Endodermal cell (in vitro differentiated cells): ENCODE measurements at regions not wholly inside any gene's neighbourhood (a gene's known extent, or its start where the extent isn't known, plus 50 kb on each side); places are given as distances from the start of the nearest gene placed in this dataset.

Source experiments
- DNase-seq: peaks from one replicate; pipeline ENCODE4 v3.0.0-alpha.2; 2017
- H3K27ac ChIP-seq: 2 replicates; pipeline ENCODE4 v1.5.1; 2013; ENCODE audit warnings: mild to moderate bottlenecking, low read depth, low read length, moderate library complexity
- H3K27me3 ChIP-seq: 2 replicates; pipeline ENCODE4 v1.6.1; 2013; ENCODE audit warnings: mild to moderate bottlenecking, low read length, moderate library complexity; ENCODE audit not compliant: insufficient read depth, control insufficient read depth, poor library complexity, severe bottlenecking
- H3K36me3 ChIP-seq: 2 replicates; pipeline ENCODE4 v1.7.0; 2013; ENCODE audit warnings: mild to moderate bottlenecking, low read length, moderate library complexity; ENCODE audit not compliant: control insufficient read depth, insufficient read depth
- H3K4me1 ChIP-seq: one replicate; pipeline ENCODE4 v1.7.0; 2013; ENCODE audit warnings: low read length; ENCODE audit not compliant: control insufficient read depth, insufficient read depth
- H3K4me3 ChIP-seq: 2 replicates; pipeline ENCODE4 v1.5.1; 2013; ENCODE audit warnings: mild to moderate bottlenecking, low read length, moderate library complexity
- H3K9ac ChIP-seq: 2 replicates; pipeline ENCODE4 v1.6.1; 2013; ENCODE audit warnings: mild to moderate bottlenecking, low read length, moderate library complexity; ENCODE audit not compliant: poor library complexity, severe bottlenecking; ENCODE audit errors: extremely low read depth
- H3K9me3 ChIP-seq: 2 replicates; pipeline ENCODE4 v1.6.1; 2013; ENCODE audit warnings: mild to moderate bottlenecking, low read length, moderate library complexity; ENCODE audit not compliant: control insufficient read depth
- H3K27ac Mint-ChIP-seq: 2 replicates; pipeline ENCODE4 v1.8.0; 2020; ENCODE audit warnings: mixed read lengths
- H3K27me3 Mint-ChIP-seq: 2 replicates; pipeline ENCODE4 v1.8.0; 2021; ENCODE audit warnings: mild to moderate bottlenecking, mixed read lengths; ENCODE audit not compliant: insufficient read depth
- H3K36me3 Mint-ChIP-seq: 2 replicates; pipeline ENCODE4 v1.8.0; 2020; ENCODE audit warnings: low read depth, mixed read lengths
- H3K4me1 Mint-ChIP-seq: 2 replicates; pipeline ENCODE4 v1.8.0; 2020; ENCODE audit warnings: mixed read lengths
- H3K4me3 Mint-ChIP-seq: 2 replicates; pipeline ENCODE4 v1.8.0; 2020; ENCODE audit warnings: mild to moderate bottlenecking, moderate library complexity, mixed read lengths
- H3K9me3 Mint-ChIP-seq: 2 replicates; pipeline ENCODE4 v1.8.0; 2020; ENCODE audit warnings: mild to moderate bottlenecking, mixed read lengths
- WGBS, 2 experiments: methylation state at CpG; one replicate each; pipeline versions ENCODE4 v1.1.5 to v1.1.7; 2013; ENCODE audit warnings: missing lambda C conversion rate in 2 of 2, mixed read lengths in 1 of 2; ENCODE audit not compliant: insufficient coverage in 1 of 2, insufficient read length in 1 of 2; 5-methylcytosine and 5-hydroxymethylcytosine counted together
- TF ChIP-seq, protein P1 (sequence below): fragments of 200-600 bp; sonication (generic); conservative IDR thresholded peaks from 2 replicates; pipeline ENCODE4 v1.5.0; 2021; ENCODE audit warnings: antibody characterized with exemption, mild to moderate bottlenecking

DNA sequence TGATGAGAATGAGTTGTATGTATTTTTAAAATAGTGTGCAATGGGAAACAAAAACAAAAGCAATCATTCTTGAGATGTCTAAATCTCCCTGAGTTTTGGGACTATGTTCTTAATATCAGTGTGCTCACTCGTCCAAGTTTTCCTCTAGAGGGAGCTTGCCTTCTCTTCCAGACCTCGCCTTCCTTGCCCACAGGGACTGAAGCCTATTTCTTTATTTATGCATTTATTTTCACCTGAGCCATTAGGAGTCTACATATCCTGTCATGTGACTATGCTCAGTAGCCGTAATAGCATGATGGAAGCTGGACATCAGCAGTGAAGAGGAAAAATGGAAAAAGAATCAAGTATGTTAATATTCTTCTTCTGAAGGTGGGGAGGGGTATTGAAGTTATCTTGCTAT, 131.2 kb downstream of the SH3BGRL2 start:
- Mint-ChIP-seq H3K4me3 (no peak overlapping the region), H3K27me3 (no peaks in the 10 kb centered on the region), H3K36me3 (no peaks in the 10 kb centered on the region), H3K4me1 (no peaks in the 10 kb centered on the region), H3K27ac (no peak overlapping the region), H3K9me3 (no peaks in the 10 kb centered on the region)
- Histone ChIP-seq H3K4me1 (no peaks in the 10 kb centered on the region), H3K36me3 (no peaks in the 10 kb centered on the region), H3K9ac (no peak overlapping the region), H3K4me3 (no peak overlapping the region), H3K27me3 (no peaks in the 10 kb centered on the region), H3K9me3 (peaks cover 14% of the 10 kb centered on the region), H3K27ac (no peak overlapping the region)
- 64 to 71% methylated on average over 3 of the region's 3 CpGs for WGBS, 2 experiments
- TF ChIP-seq, protein P1, sequence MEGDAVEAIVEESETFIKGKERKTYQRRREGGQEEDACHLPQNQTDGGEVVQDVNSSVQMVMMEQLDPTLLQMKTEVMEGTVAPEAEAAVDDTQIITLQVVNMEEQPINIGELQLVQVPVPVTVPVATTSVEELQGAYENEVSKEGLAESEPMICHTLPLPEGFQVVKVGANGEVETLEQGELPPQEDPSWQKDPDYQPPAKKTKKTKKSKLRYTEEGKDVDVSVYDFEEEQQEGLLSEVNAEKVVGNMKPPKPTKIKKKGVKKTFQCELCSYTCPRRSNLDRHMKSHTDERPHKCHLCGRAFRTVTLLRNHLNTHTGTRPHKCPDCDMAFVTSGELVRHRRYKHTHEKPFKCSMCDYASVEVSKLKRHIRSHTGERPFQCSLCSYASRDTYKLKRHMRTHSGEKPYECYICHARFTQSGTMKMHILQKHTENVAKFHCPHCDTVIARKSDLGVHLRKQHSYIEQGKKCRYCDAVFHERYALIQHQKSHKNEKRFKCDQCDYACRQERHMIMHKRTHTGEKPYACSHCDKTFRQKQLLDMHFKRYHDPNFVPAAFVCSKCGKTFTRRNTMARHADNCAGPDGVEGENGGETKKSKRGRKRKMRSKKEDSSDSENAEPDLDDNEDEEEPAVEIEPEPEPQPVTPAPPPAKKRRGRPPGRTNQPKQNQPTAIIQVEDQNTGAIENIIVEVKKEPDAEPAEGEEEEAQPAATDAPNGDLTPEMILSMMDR = peak; percentile 74
- no peak for DNase-seq

DNA sequence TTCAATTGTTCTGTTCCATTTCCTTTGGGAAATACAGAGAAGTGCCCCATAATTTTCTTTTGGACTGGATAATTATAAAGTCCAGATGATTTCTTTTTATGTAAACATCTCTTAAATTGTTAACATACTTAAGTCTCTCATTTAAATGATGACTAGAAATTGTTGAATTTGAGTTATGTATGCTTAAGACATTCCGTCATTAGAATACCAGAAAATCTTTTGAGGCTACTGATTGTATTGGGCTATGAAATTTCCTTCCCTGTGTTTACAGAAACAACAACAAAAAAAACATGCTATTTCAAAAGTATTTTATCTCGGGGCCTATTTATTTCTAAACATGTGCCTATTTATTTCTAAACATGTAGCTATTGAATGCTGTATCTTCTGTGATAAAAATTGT, 125.4 kb downstream of the SH3BGRL2 start:
- no peaks in the 10 kb centered on the region for H3K27me3 Mint-ChIP-seq
- Histone ChIP-seq H3K27me3 (no peaks in the 10 kb centered on the region), H3K36me3 (no peaks in the 10 kb centered on the region), H3K27ac (no peak overlapping the region), H3K4me3 (no peak overlapping the region), H3K4me1 (no peaks in the 10 kb centered on the region), H3K9me3 (no peaks in the 10 kb centered on the region), H3K9ac (no peak overlapping the region)
- no peak for DNase-seq
- 90 to 100% methylated on average over 1 to 2 of the region's 2 CpGs for WGBS, 2 experiments
- H3K4me3 Mint-ChIP-seq = no peak overlapping the region
- no peak overlapping the region for H3K27ac Mint-ChIP-seq
- no peaks in the 10 kb centered on the region for H3K9me3 Mint-ChIP-seq
- no peaks in the 10 kb centered on the region for H3K36me3 Mint-ChIP-seq
- TF ChIP-seq, protein P1 = no peak
- H3K4me1 Mint-ChIP-seq = no peaks in the 10 kb centered on the region

DNA sequence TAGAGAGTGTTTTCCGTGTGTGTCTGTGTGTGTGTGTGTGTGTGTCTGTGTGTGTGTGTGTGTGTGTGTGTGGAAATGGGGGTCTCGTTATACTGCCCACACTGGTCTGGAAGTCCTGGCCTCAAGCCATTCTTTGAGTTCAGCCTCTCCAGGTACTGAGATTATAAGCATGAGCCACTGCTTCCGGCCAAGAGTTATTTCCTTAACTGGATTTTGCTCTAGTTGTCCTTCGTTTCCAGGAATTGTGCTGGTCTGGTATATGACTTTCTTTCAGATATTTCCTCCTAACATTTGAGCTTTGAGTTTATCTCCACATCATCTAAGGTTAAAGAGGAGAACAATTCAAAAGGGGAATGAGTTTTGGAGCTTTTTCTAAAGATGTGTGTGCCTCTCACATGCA, 124.8 kb downstream of the SH3BGRL2 start:
- no peak overlapping the region for H3K4me3 Mint-ChIP-seq
- no peak overlapping the region for H3K27ac Mint-ChIP-seq
- H3K4me1 Mint-ChIP-seq = no peaks in the 10 kb centered on the region
- no peaks in the 10 kb centered on the region for H3K9me3 Mint-ChIP-seq
- H3K4me1 ChIP-seq = no peaks in the 10 kb centered on the region
- H3K27me3 ChIP-seq = no peaks in the 10 kb centered on the region
- H3K36me3 Mint-ChIP-seq = no peaks in the 10 kb centered on the region
- 85 to 100% methylated on average over 1 to 4 of the region's 4 CpGs for WGBS, 2 experiments
- H3K36me3 ChIP-seq = no peaks in the 10 kb centered on the region
- no peak overlapping the region for H3K9ac ChIP-seq
- no peak overlapping the region for H3K27ac ChIP-seq
- no peak for DNase-seq
- no peak overlapping the region for H3K4me3 ChIP-seq
- TF ChIP-seq, protein P1 = no peak
- no peaks in the 10 kb centered on the region for H3K27me3 Mint-ChIP-seq
- no peaks in the 10 kb centered on the region for H3K9me3 ChIP-seq
